ENCODE measurements at regions not wholly inside any gene's neighbourhood (a gene's known extent, or its start where the extent isn't known, plus 50 kb on each side); places are given as distances from the start of the nearest gene placed in this dataset.

- DNase-seq = no peak
- no peak overlapping the region for H3K4me3 Mint-ChIP-seq (ENCODE audit: low read depth, unreplicated experiment)
- H3K4me1 Mint-ChIP-seq (ENCODE audit: low read depth, unreplicated experiment) = no peaks in the 10 kb centered on the region
- H3K36me3 Mint-ChIP-seq (ENCODE audit: insufficient read depth, unreplicated experiment) = no peaks in the 10 kb centered on the region
- CTCF ChIA-PET = no interaction called here
- no TSS peak for BruUV-seq (replicated peaks)
- H3K27ac Mint-ChIP-seq (ENCODE audit: unreplicated experiment) = no peak overlapping the region
- no peaks in the 10 kb centered on the region for H3K27me3 Mint-ChIP-seq (ENCODE audit: unreplicated experiment)
- no peaks in the 10 kb centered on the region for H3K9me3 Mint-ChIP-seq (ENCODE audit: low read depth, unreplicated experiment)
- no peak for TF ChIP-seq CTCF (IDR thresholded peaks at IDR 0.05; ENCODE audit: unreplicated experiment)
- intact Hi-C loops (cut with micrococcal nuclease; ENCODE audit: unreplicated experiment) = no loop called here
These were observed 358.8 kb upstream of the SEMA3C start for GRCh38 chr7:81277691-81278090.

GRCh38 chr7:81273601-81274397 is 354.9 kb upstream of the SEMA3C start:
- intact Hi-C loops (cut with micrococcal nuclease; ENCODE audit: unreplicated experiment) = no loop called here
- no peak for TF ChIP-seq CTCF (IDR thresholded peaks at IDR 0.05; ENCODE audit: unreplicated experiment)
- CTCF ChIA-PET = no interaction called here
- H3K4me1 Mint-ChIP-seq (ENCODE audit: low read depth, unreplicated experiment) = no peaks in the 10 kb centered on the region
- H3K9me3 Mint-ChIP-seq (ENCODE audit: low read depth, unreplicated experiment) = no peaks in the 10 kb centered on the region
- H3K27ac Mint-ChIP-seq (ENCODE audit: unreplicated experiment) = no peak overlapping the region
- no TSS peak for BruUV-seq (replicated peaks)
- DNase-seq = no peak
- H3K27me3 Mint-ChIP-seq (ENCODE audit: unreplicated experiment) = no peaks in the 10 kb centered on the region
- H3K36me3 Mint-ChIP-seq (ENCODE audit: insufficient read depth, unreplicated experiment) = no peaks in the 10 kb centered on the region
- H3K4me3 Mint-ChIP-seq (ENCODE audit: low read depth, unreplicated experiment) = no peak overlapping the region

- no TSS peak for BruUV-seq (replicated peaks)
- CTCF ChIA-PET = no interaction called here
- H3K4me3 Mint-ChIP-seq (ENCODE audit: low read depth, unreplicated experiment) = no peak overlapping the region
- no peaks in the 10 kb centered on the region for H3K4me1 Mint-ChIP-seq (ENCODE audit: low read depth, unreplicated experiment)
- no peak for TF ChIP-seq CTCF (IDR thresholded peaks at IDR 0.05; ENCODE audit: unreplicated experiment)
- no peak for DNase-seq
- no peaks in the 10 kb centered on the region for H3K27me3 Mint-ChIP-seq (ENCODE audit: unreplicated experiment)
- H3K36me3 Mint-ChIP-seq (ENCODE audit: insufficient read depth, unreplicated experiment) = no peaks in the 10 kb centered on the region
- intact Hi-C loops (cut with micrococcal nuclease; ENCODE audit: unreplicated experiment) = no loop called here
- H3K27ac Mint-ChIP-seq (ENCODE audit: unreplicated experiment) = no peak overlapping the region
- H3K9me3 Mint-ChIP-seq (ENCODE audit: low read depth, unreplicated experiment) = no peaks in the 10 kb centered on the region
These were observed 353.3 kb upstream of the SEMA3C start for GRCh38 chr7:81272176-81272575.

GRCh38 chr7:81268551-81268950 is 349.7 kb upstream of the SEMA3C start:
- CTCF ChIA-PET = no interaction called here
- Mint-ChIP-seq H3K27ac (ENCODE audit: unreplicated experiment) (no peak overlapping the region), H3K4me1 (ENCODE audit: low read depth, unreplicated experiment) (no peaks in the 10 kb centered on the region), H3K9me3 (ENCODE audit: low read depth, unreplicated experiment) (peaks cover 2% of the 10 kb centered on the region), H3K36me3 (ENCODE audit: insufficient read depth, unreplicated experiment) (no peaks in the 10 kb centered on the region), H3K4me3 (ENCODE audit: low read depth, unreplicated experiment) (no peak overlapping the region), H3K27me3 (ENCODE audit: unreplicated experiment) (no peaks in the 10 kb centered on the region)
- DNase-seq = no peak
- TF ChIP-seq CTCF (IDR thresholded peaks at IDR 0.05; ENCODE audit: unreplicated experiment) = no peak
- no TSS peak for BruUV-seq (replicated peaks)
- intact Hi-C loops (cut with micrococcal nuclease; ENCODE audit: unreplicated experiment) = no loop called here

All from Calu3 (cell line).